HEK293T (cell line): ENCODE measurements at regions not wholly inside any gene's neighbourhood (a gene's known extent, or its start where the extent isn't known, plus 50 kb on each side); places are given as distances from the start of the nearest gene placed in this dataset.

Experiments
- CTCF ChIA-PET: fragments of 350-600 bp; formaldehyde crosslinking; extraction: SDS; loops from one replicate; lab custom pipeline; 2021; ENCODE audit warnings: antibody characterized with exemption, inconsistent platforms; lab: Yijun Ruan, JAX
- POLR2A ChIA-PET: fragments of 350-600 bp; formaldehyde crosslinking; extraction: SDS; loops from one replicate; lab custom pipeline; 2020; ENCODE audit warnings: antibody characterized with exemption, inconsistent platforms; lab: Yijun Ruan, JAX
- DNase-seq: peaks from one replicate; pipeline ENCODE4 v3.0.0; 2012; ENCODE audit warnings: mixed read lengths; ENCODE audit errors: extremely low spot score
- ARNT ChIP-seq: fragments of 450-650 bp; IDR thresholded peaks from 2 replicates; pipeline ENCODE4 v1.6.1; 2017; ENCODE audit warnings: mild to moderate bottlenecking
- BHLHE40 ChIP-seq: fragments of 450-650 bp; IDR thresholded peaks from 2 replicates; pipeline ENCODE4 v1.6.1; 2016; ENCODE audit warnings: mild to moderate bottlenecking, moderate library complexity, borderline replicate concordance
- CTBP1 ChIP-seq: fragments of 450-650 bp; IDR thresholded peaks from 2 replicates; pipeline ENCODE4 v1.6.1; 2016; ENCODE audit warnings: borderline replicate concordance
- ELF4 ChIP-seq: fragments of 450-650 bp; IDR thresholded peaks from 2 replicates; pipeline ENCODE4 v1.6.1; 2017; ENCODE audit warnings: antibody characterized with exemption
- FOXA1 ChIP-seq: fragments of 450-650 bp; IDR thresholded peaks from 2 replicates; pipeline ENCODE4 v1.6.1; 2016; ENCODE audit warnings: mild to moderate bottlenecking
- FOXK2 ChIP-seq: fragments of 450-650 bp; IDR thresholded peaks from 2 replicates; pipeline ENCODE4 v1.6.1; 2016; ENCODE audit warnings: mild to moderate bottlenecking
- FOXM1 ChIP-seq: fragments of 450-650 bp; IDR thresholded peaks from 2 replicates; pipeline ENCODE4 v1.6.1; 2017; ENCODE audit warnings: mild to moderate bottlenecking, borderline replicate concordance
- HDGF ChIP-seq: fragments of 450-650 bp; IDR thresholded peaks from 2 replicates; pipeline ENCODE4 v1.6.1; 2017; ENCODE audit warnings: antibody characterized with exemption, borderline replicate concordance
- L3MBTL2 ChIP-seq: fragments of 450-650 bp; conservative IDR thresholded peaks from 2 replicates; pipeline ENCODE4 v1.6.1; 2016; ENCODE audit warnings: mild to moderate bottlenecking
- LEF1 ChIP-seq: fragments of 450-650 bp; IDR thresholded peaks from 2 replicates; pipeline ENCODE4 v1.6.1; 2017; ENCODE audit warnings: mild to moderate bottlenecking, borderline replicate concordance
- NFRKB ChIP-seq: fragments of 450-650 bp; IDR thresholded peaks from 2 replicates; pipeline ENCODE4 v1.6.1; 2016; ENCODE audit warnings: mild to moderate bottlenecking, moderate library complexity
- SP1 ChIP-seq: fragments of 450-650 bp; IDR thresholded peaks from 2 replicates; pipeline ENCODE4 v1.6.1; 2017
- SUZ12 ChIP-seq: fragments of 450-650 bp; IDR thresholded peaks from 2 replicates; pipeline ENCODE4 v1.6.1; 2016; ENCODE audit warnings: mild to moderate bottlenecking
- TARDBP ChIP-seq: fragments of 450-650 bp; IDR thresholded peaks from 2 replicates; pipeline ENCODE4 v1.6.1; 2016
- ZNF384 ChIP-seq: fragments of 450-650 bp; IDR thresholded peaks from 2 replicates; pipeline ENCODE4 v1.6.1; 2016
- TF ChIP-seq, protein P1 (sequence below): fragments of 450-650 bp; IDR thresholded peaks from 2 replicates; pipeline ENCODE4 v1.6.1; 2016

GRCh38 chr15:62988701-62989100 is 53.8 kb upstream of the TPM1 start:
- TF ChIP-seq FOXA1, result no peak
- no peak for TF ChIP-seq FOXK2
- TF ChIP-seq, protein P1, sequence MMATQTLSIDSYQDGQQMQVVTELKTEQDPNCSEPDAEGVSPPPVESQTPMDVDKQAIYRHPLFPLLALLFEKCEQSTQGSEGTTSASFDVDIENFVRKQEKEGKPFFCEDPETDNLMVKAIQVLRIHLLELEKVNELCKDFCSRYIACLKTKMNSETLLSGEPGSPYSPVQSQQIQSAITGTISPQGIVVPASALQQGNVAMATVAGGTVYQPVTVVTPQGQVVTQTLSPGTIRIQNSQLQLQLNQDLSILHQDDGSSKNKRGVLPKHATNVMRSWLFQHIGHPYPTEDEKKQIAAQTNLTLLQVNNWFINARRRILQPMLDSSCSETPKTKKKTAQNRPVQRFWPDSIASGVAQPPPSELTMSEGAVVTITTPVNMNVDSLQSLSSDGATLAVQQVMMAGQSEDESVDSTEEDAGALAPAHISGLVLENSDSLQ, result no peak
- no peak for TF ChIP-seq SP1
- TF ChIP-seq FOXM1, result no peak
- no peak for TF ChIP-seq ARNT
- TF ChIP-seq BHLHE40, result no peak
- ChIA-PET CTCF (no interaction called here), POLR2A (no interaction called here)
- no peak for DNase-seq

- POLR2A ChIA-PET, result no interaction called here
- no peak for DNase-seq
- TF ChIP-seq ARNT (no peak), NFRKB (no peak), SUZ12 (no peak), FOXM1 (no peak), BHLHE40 (no peak), FOXK2 (no peak), FOXA1 (no peak), LEF1 (no peak), ZNF384 (no peak), SP1 (no peak), ELF4 (no peak), CTBP1 (no peak), HDGF (no peak), L3MBTL2 (no peak), TARDBP (no peak)
- TF ChIP-seq, protein P1, result no peak
- CTCF ChIA-PET, result interaction anchor here (0.6 kb wide), 1 partner anchor 55 kb away, joined by 3 read pairs; no protein-coding TSS in a partner anchor
Observed at GRCh38 chr15:62989366-62990055, 53.0 kb upstream of the TPM1 start.

- TF ChIP-seq TARDBP (no peak), ARNT (no peak), ZNF384 (no peak), SUZ12 (no peak), FOXM1 (no peak), BHLHE40 (no peak)
- ChIA-PET CTCF (no interaction called here), POLR2A (no interaction called here)
- DNase-seq, result no peak
Observed at GRCh38 chr15:62991698-62992097, 50.8 kb upstream of the TPM1 start.

DNA sequence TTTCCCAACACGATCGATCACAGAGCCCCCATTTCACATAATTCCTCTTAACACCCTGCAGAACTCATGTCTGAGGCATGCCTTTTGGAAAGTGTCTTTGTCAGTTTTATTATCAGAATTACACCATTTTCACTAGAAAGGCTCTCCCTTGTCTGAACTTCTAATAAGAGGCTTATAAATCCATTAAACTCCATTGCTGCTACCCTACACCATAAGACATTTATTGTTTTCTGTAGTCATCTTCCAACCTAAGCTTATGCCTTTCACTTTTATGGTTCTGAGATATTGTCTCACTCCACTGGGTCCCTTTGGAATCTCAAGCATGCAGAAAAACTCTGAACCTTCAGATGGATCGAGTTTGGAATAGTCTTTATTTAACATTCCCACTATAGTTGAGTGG is 50.2 kb upstream of the TPM1 start:
- POLR2A ChIA-PET, result no interaction called here
- DNase-seq, result no peak
- CTCF ChIA-PET, result no interaction called here
- TF ChIP-seq FOXA1, result no peak
- TF ChIP-seq CTBP1, result no peak
- no peak for TF ChIP-seq FOXK2
- no peak for TF ChIP-seq HDGF
- TF ChIP-seq LEF1, result no peak
- no peak for TF ChIP-seq L3MBTL2
- TF ChIP-seq ELF4, result no peak
- TF ChIP-seq NFRKB, result no peak
- no peak for TF ChIP-seq ZNF384
- TF ChIP-seq, protein P1, result no peak
- no peak for TF ChIP-seq FOXM1
- TF ChIP-seq ARNT, result no peak
